Thyroid gland (tissue), 4 donors: ENCODE measurements at regions not wholly inside any gene's neighbourhood (a gene's known extent, or its start where the extent isn't known, plus 50 kb on each side); places are given as distances from the start of the nearest gene placed in this dataset.

Source experiments
- CTCF ChIP-seq, 6 experiments: fragments of 200-600 bp in 3 of 6; fragments of 450-650 bp in 3 of 6; sonication (generic) in 3 of 6; IDR thresholded peaks; one replicate each; pipeline ENCODE4 v1.5.1; 2016 to 2019; ENCODE audit warnings: antibody characterized with exemption in 6 of 6, mild to moderate bottlenecking in 2 of 6, inconsistent platforms in 1 of 6, moderate library complexity in 1 of 6
- POLR2A ChIP-seq, 2 donors: fragments of 450-650 bp; IDR thresholded peaks; one replicate each; pipeline ENCODE4 v1.6.1; 2017; ENCODE audit warnings: antibody characterized with exemption in 2 of 2, mild to moderate bottlenecking in 2 of 2, moderate library complexity in 1 of 2

- TF ChIP-seq POLR2A (IDR thresholded peaks at IDR 0.05) (no peak), CTCF (IDR thresholded peaks at IDR 0.05) (no peak)
Observed at GRCh38 chrX:132561974-132562373, 73.1 kb upstream of the MBNL3 start.
